Brain microvascular endothelial cell (primary cell): ENCODE measurements at regions not wholly inside any gene's neighbourhood (a gene's known extent, or its start where the extent isn't known, plus 50 kb on each side); places are given as distances from the start of the nearest gene placed in this dataset.
A peak's percentile ranks its signal among the peaks of the same experiment; 100 is the strongest.

ENCODE experiments used
- DNase-seq: peaks from one replicate; pipeline ENCODE4 v3.0.0-alpha.2; 2020
- H3K27ac ChIP-seq: fragments of 250-450 bp; sonication (Bioruptor Pico); 2 replicates; pipeline ENCODE4 v1.5.1; 2020; ENCODE audit warnings: mild to moderate bottlenecking, moderate library complexity
- H3K27me3 ChIP-seq: fragments of 250-450 bp; sonication (Bioruptor Pico); replicated peaks from 2 replicates; pipeline ENCODE4 v1.5.1; 2020; ENCODE audit warnings: mild to moderate bottlenecking
- H3K36me3 ChIP-seq: fragments of 250-450 bp; sonication (Bioruptor Pico); replicated peaks from 2 replicates; pipeline ENCODE4 v1.5.1; 2020; ENCODE audit warnings: mild to moderate bottlenecking
- H3K4me3 ChIP-seq: 2 replicates; pipeline ENCODE4 v1.5.1; 2011; ENCODE audit warnings: low read depth, mild to moderate bottlenecking, control low read depth, low read length, moderate library complexity
- in situ Hi-C: cut with HindIII; loops from 2 replicates; pipeline ENCODE4 v1.10.0; 2017; ENCODE audit warnings: low sequenced_read_pairs, low pct_ligation_motif_present
- TF ChIP-seq, protein P1 (sequence below): IDR thresholded peaks from 2 replicates; pipeline ENCODE4 v1.5.1; 2011; ENCODE audit warnings: low read depth, mild to moderate bottlenecking, moderate library complexity, low read length, control low read depth, inconsistent platforms; ENCODE audit errors: missing control alignments

DNA sequence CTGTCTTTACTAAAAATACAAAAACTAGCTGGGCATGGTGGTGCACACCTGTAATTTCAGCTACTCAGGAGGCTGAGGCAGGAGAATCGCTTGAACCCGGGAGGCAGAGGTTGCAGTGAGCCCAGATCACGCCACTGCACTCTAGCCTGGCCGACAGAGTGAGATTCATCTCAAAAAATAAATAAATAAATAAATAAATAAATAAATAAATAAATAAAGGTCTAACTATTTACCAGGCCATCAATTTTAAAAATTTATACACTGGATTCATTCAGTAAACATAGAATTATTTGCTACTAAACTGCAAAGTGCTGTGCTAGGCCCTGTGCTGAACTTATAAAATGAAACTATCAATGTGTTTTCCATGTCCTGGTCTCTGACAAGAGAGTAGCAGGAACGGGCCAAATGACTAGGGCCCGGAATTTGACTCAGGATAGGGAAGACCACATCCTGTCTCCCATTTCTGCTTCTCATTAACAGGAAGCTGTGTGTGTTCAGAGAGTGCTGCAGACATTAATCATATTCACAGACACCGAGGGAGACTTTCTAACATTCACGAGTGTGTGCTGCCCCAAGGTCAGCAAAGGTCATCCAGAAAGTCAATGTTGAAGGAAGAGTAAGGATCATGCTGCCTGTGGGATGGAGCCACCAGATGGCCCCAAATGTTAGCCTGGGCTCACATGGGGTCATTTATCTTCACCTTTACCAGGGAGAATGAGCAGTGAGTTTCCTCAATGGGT is 95.8 kb downstream of the SPP2 start:
- Histone ChIP-seq H3K27ac (peak overlapping the region; percentile 65), H3K4me3 (no peak overlapping the region), H3K36me3 (no peaks in the 10 kb centered on the region), H3K27me3 (no peaks in the 10 kb centered on the region)
- in situ Hi-C loops: loop anchor here (25.0 kb wide), 1 partner anchor 366 kb away; no protein-coding TSS in a partner anchor
- DNase-seq: peak; percentile 85
- TF ChIP-seq, protein P1, sequence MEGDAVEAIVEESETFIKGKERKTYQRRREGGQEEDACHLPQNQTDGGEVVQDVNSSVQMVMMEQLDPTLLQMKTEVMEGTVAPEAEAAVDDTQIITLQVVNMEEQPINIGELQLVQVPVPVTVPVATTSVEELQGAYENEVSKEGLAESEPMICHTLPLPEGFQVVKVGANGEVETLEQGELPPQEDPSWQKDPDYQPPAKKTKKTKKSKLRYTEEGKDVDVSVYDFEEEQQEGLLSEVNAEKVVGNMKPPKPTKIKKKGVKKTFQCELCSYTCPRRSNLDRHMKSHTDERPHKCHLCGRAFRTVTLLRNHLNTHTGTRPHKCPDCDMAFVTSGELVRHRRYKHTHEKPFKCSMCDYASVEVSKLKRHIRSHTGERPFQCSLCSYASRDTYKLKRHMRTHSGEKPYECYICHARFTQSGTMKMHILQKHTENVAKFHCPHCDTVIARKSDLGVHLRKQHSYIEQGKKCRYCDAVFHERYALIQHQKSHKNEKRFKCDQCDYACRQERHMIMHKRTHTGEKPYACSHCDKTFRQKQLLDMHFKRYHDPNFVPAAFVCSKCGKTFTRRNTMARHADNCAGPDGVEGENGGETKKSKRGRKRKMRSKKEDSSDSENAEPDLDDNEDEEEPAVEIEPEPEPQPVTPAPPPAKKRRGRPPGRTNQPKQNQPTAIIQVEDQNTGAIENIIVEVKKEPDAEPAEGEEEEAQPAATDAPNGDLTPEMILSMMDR: peak; percentile 11

DNA sequence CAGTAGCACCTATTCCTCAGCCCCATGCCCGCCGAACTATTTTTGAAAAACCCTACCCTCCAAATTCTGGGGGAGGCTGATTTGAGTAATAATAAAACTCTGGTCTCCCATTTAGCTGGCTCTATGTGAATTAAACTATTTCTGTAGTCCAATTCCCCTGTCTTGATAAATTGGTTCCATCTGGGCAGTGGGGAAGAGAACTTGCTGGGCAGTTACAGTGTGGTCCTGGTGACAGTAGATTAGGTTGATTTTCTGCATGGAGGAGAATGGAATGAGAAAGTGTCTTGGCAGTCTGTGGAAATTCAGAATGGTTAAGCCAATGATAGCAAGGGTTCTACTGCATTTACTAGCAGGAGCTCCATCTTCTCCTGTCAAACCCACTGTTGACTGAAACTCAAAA is 95.0 kb downstream of the SPP2 start:
- Histone ChIP-seq H3K4me3 (no peak overlapping the region), H3K27me3 (no peaks in the 10 kb centered on the region), H3K27ac (no peak overlapping the region), H3K36me3 (no peaks in the 10 kb centered on the region)
- no peak for DNase-seq
- in situ Hi-C loops: loop anchor here (25.0 kb wide), 1 partner anchor 367 kb away; no protein-coding TSS in a partner anchor
- TF ChIP-seq, protein P1: no peak

DNA sequence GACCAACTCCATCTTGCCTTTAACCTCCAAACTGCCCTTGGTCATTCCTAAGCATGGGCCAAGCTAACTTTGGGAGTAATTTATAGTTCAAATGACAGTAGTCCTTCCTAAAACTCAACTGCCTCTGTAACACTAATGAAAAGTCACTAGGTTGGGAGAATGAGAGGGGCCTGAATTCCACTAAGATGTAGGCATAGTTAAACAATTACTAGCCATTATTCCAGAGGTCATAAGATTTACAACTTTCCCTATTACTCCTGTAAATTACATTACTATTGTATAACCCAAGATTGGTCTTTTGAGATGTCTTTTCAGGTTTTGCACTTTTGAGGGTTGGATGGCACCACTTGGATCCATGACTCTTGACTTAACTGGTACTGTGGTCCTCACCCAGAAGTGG is 94.6 kb downstream of the SPP2 start:
- TF ChIP-seq, protein P1: no peak
- H3K27me3 ChIP-seq: no peaks in the 10 kb centered on the region
- H3K4me3 ChIP-seq: no peak overlapping the region
- in situ Hi-C loops: loop anchor here (25.0 kb wide), 1 partner anchor 367 kb away; no protein-coding TSS in a partner anchor
- H3K27ac ChIP-seq: no peak overlapping the region
- no peaks in the 10 kb centered on the region for H3K36me3 ChIP-seq
- DNase-seq: no peak

DNA sequence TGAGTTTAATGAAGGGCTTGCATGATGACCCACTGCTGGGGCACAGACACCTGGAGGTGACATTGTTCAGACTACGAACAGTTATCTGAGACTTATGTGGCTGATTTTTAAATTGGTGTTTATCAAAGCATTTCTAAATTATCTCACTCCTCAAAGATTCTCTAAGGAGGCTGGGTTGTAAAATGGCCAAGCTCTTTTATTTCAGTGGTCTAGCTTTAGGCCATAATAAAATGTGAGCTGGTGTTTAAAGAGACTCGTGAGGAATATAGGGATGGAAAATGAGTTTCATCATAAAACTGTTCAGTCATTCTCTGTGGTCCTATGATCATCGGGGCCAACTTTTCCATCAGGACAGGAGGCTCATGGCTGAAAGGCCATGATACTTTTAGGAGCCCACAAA is 93.4 kb downstream of the SPP2 start:
- Histone ChIP-seq H3K27me3 (no peaks in the 10 kb centered on the region), H3K36me3 (no peaks in the 10 kb centered on the region), H3K27ac (no peak overlapping the region), H3K4me3 (no peak overlapping the region)
- in situ Hi-C loops: loop anchor here (25.0 kb wide), 1 partner anchor 368 kb away; no protein-coding TSS in a partner anchor
- DNase-seq: no peak
- TF ChIP-seq, protein P1: no peak

DNA sequence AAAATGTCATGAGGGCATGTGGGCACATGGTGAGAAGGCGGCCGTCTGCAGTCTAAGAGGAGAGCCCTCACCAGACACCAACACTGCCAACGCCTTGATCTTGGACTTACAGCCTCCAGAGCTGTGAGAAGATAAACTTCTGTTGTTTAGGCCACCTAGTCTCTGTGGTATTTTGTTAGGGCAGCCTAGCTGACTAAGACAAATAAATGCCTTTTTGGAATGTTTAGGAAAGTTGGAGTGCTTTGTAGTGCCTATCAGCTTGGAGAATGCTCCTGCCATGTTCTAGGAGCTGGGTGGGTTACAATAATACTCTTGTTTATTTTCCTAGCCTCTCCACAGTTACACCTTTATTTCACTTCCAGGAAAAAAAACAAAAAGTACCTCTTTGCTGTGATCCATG is 92.0 kb downstream of the SPP2 start:
- Histone ChIP-seq H3K4me3 (no peak overlapping the region), H3K27me3 (no peaks in the 10 kb centered on the region), H3K36me3 (no peaks in the 10 kb centered on the region), H3K27ac (no peak overlapping the region)
- DNase-seq: no peak
- in situ Hi-C loops: loop anchor here (25.0 kb wide), 1 partner anchor 370 kb away; no protein-coding TSS in a partner anchor
- TF ChIP-seq, protein P1: no peak
